Natural killer cell (primary cell): ENCODE measurements at regions not wholly inside any gene's neighbourhood (a gene's known extent, or its start where the extent isn't known, plus 50 kb on each side); places are given as distances from the start of the nearest gene placed in this dataset.

Experiments used
- ATAC-seq, 3 donors: fragments of 150-1000 bp in 2 of 3; fragments of 200-7000 bp in 1 of 3; cut with Tn5 transposase; 1 replicate in 1 of 3; 2 replicates in 2 of 3; pipeline ENCODE4 v1.10.0; 2021; ENCODE audit warnings: mild to moderate bottlenecking in 2 of 3, moderate library complexity in 2 of 3
- DNase-seq, 2 donors: peaks; one replicate each; pipeline versions ENCODE4 v3.0.0 to v3.0.0-alpha.2; 2013 to 2021; ENCODE audit warnings: mixed read lengths in 1 of 2
- H3K27ac ChIP-seq: one replicate; pipeline ENCODE4 v1.5.1; 2013; ENCODE audit warnings: mild to moderate bottlenecking, low read length
- H3K27me3 ChIP-seq: one replicate; pipeline ENCODE4 v1.6.1; 2013; ENCODE audit warnings: low read length; ENCODE audit not compliant: control insufficient read depth, insufficient read depth
- H3K36me3 ChIP-seq: one replicate; pipeline ENCODE4 v1.6.1; 2013; ENCODE audit warnings: low read length; ENCODE audit not compliant: control insufficient read depth, insufficient read depth
- H3K4me1 ChIP-seq: one replicate; pipeline ENCODE4 v1.6.1; 2013; ENCODE audit warnings: low read length; ENCODE audit not compliant: control insufficient read depth, insufficient read depth
- H3K4me3 ChIP-seq: one replicate; pipeline ENCODE4 v1.5.1; 2013; ENCODE audit warnings: low read length
- H3K9me3 ChIP-seq: one replicate; pipeline ENCODE4 v1.6.1; 2013; ENCODE audit warnings: low read length; ENCODE audit not compliant: control insufficient read depth, insufficient read depth
- H3K27ac Mint-ChIP-seq, 2 donors: one replicate each; pipeline ENCODE4 v1.8.0; 2022; ENCODE audit warnings: mild to moderate bottlenecking in 2 of 2, mixed read lengths in 2 of 2, moderate library complexity in 1 of 2
- H3K27me3 Mint-ChIP-seq, 2 donors: one replicate each; pipeline ENCODE4 v1.8.0; 2022; ENCODE audit warnings: low read depth in 2 of 2, mixed read lengths in 2 of 2
- H3K36me3 Mint-ChIP-seq: one replicate; pipeline ENCODE4 v1.8.0; 2022; ENCODE audit warnings: mixed read lengths
- H3K4me1 Mint-ChIP-seq, 2 donors: one replicate each; pipeline ENCODE4 v1.8.0; 2022; ENCODE audit warnings: mixed read lengths in 2 of 2
- H3K4me3 Mint-ChIP-seq: one replicate; pipeline ENCODE4 v1.8.0; 2022; ENCODE audit warnings: mild to moderate bottlenecking, moderate library complexity, mixed read lengths
- H3K9me3 Mint-ChIP-seq, 2 donors: one replicate each; pipeline ENCODE4 v1.8.0; 2022; ENCODE audit warnings: mixed read lengths in 2 of 2
- WGBS: methylation state at CpG from one replicate; pipeline ENCODE4 v1.1.7; 2013; ENCODE audit warnings: missing lambda C conversion rate; ENCODE audit not compliant: insufficient coverage; 5-methylcytosine and 5-hydroxymethylcytosine counted together
- intact Hi-C: fragments of 100-400 bp; cut with micrococcal nuclease; formaldehyde crosslinking; loops from one replicate; pipeline ENCODE4 v1.14.2; 2022
- TF ChIP-seq, protein P1 (sequence below): fragments of 200-600 bp; IDR thresholded peaks from one replicate; pipeline ENCODE4 v1.8.0; 2022; ENCODE audit warnings: antibody characterized with exemption

- Mint-ChIP-seq H3K9me3 (no peaks in the 10 kb centered on the region), H3K27me3 (no peaks in the 10 kb centered on the region), H3K36me3 (no peaks in the 10 kb centered on the region), H3K4me1 (no peaks in the 10 kb centered on the region), H3K4me3 (no peak overlapping the region), H3K27ac (no peak overlapping the region)
- H3K9me3 ChIP-seq: no peaks in the 10 kb centered on the region
- H3K4me3 ChIP-seq: no peak overlapping the region
- H3K27me3 ChIP-seq: no peaks in the 10 kb centered on the region
- ATAC-seq: no peak
- no peak for DNase-seq
- H3K36me3 ChIP-seq: no peaks in the 10 kb centered on the region
- TF ChIP-seq, protein P1, sequence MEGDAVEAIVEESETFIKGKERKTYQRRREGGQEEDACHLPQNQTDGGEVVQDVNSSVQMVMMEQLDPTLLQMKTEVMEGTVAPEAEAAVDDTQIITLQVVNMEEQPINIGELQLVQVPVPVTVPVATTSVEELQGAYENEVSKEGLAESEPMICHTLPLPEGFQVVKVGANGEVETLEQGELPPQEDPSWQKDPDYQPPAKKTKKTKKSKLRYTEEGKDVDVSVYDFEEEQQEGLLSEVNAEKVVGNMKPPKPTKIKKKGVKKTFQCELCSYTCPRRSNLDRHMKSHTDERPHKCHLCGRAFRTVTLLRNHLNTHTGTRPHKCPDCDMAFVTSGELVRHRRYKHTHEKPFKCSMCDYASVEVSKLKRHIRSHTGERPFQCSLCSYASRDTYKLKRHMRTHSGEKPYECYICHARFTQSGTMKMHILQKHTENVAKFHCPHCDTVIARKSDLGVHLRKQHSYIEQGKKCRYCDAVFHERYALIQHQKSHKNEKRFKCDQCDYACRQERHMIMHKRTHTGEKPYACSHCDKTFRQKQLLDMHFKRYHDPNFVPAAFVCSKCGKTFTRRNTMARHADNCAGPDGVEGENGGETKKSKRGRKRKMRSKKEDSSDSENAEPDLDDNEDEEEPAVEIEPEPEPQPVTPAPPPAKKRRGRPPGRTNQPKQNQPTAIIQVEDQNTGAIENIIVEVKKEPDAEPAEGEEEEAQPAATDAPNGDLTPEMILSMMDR: no peak
- no peak overlapping the region for H3K27ac ChIP-seq
- 98% methylated on average over 4 of the region's 4 CpGs for WGBS
- intact Hi-C loops: no loop called here
- H3K4me1 ChIP-seq: no peaks in the 10 kb centered on the region
These were observed 455.3 kb downstream of the DIPK2A start for GRCh38 chr3:144426967-144427366.

DNA sequence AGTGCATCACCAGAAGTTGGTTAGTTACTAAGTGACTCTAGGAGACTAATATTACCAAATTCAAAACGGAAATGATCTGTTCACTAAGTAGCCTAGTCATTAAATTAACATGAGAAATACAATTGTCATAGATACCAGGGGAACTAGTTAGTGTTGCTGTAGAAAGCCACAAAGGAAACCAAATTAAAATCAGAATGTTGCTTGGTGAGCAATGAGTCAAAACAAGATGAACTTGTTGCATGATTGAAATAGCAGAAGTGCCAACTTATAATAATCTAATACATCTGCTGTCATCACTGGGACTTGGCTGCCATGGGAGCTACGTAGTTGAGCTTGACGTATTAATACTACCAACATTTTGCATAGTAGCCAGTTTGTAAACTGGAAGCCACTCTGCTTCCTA lies 458.1 kb downstream of the DIPK2A start:
- H3K27me3 Mint-ChIP-seq: no peaks in the 10 kb centered on the region
- no peak overlapping the region for H3K27ac Mint-ChIP-seq
- no peak overlapping the region for H3K4me3 ChIP-seq
- H3K4me3 Mint-ChIP-seq: no peak overlapping the region
- WGBS: 95% methylated on average over 2 of the region's 3 CpGs
- H3K4me1 Mint-ChIP-seq: no peaks in the 10 kb centered on the region
- no peaks in the 10 kb centered on the region for H3K9me3 ChIP-seq
- intact Hi-C loops: no loop called here
- ATAC-seq (no peak), DNase-seq (no peak)
- TF ChIP-seq, protein P1: no peak
- no peak overlapping the region for H3K27ac ChIP-seq
- no peaks in the 10 kb centered on the region for H3K27me3 ChIP-seq
- no peaks in the 10 kb centered on the region for H3K36me3 ChIP-seq
- H3K36me3 Mint-ChIP-seq: no peaks in the 10 kb centered on the region
- peaks cover 1 to 4% of the 10 kb centered on the region in 2 donors for H3K9me3 Mint-ChIP-seq
- H3K4me1 ChIP-seq: no peaks in the 10 kb centered on the region

DNA sequence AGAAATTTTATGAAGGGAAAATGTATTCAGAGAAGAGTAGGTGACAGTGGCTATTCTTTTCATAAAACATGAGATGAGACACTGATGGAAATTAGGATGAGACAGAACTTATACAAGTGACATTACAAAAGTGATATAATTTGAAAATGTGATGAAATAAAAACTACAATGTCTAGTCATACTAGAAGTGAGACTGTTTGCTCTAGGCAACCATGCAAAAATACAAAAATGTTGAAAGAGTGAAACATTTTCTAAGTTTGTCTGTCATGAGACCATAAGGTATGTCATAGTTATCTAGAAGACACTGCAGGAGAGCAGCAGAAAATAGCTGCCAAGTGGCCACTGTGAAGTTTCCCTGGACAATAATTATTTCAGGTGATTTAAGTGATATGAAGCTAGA lies 459.5 kb downstream of the DIPK2A start:
- H3K9me3 ChIP-seq: no peaks in the 10 kb centered on the region
- H3K4me3 ChIP-seq: no peak overlapping the region
- Mint-ChIP-seq H3K9me3 (peaks cover 3 to 4% of the 10 kb centered on the region in 2 donors), H3K4me1 (no peaks in the 10 kb centered on the region), H3K36me3 (no peaks in the 10 kb centered on the region), H3K27ac (no peak overlapping the region), H3K27me3 (no peaks in the 10 kb centered on the region), H3K4me3 (no peak overlapping the region)
- H3K4me1 ChIP-seq: no peaks in the 10 kb centered on the region
- DNase-seq: no peak
- H3K36me3 ChIP-seq: no peaks in the 10 kb centered on the region
- H3K27ac ChIP-seq: no peak overlapping the region
- TF ChIP-seq, protein P1: no peak
- no peaks in the 10 kb centered on the region for H3K27me3 ChIP-seq
- intact Hi-C loops: no loop called here
- ATAC-seq: no peak

- Mint-ChIP-seq H3K27ac (no peak overlapping the region), H3K9me3 (peaks cover 3 to 4% of the 10 kb centered on the region in 2 donors), H3K27me3 (no peaks in the 10 kb centered on the region), H3K4me3 (no peak overlapping the region), H3K4me1 (no peaks in the 10 kb centered on the region), H3K36me3 (no peaks in the 10 kb centered on the region)
- DNase-seq (no peak), ATAC-seq (no peak)
- H3K36me3 ChIP-seq: no peaks in the 10 kb centered on the region
- H3K9me3 ChIP-seq: no peaks in the 10 kb centered on the region
- intact Hi-C loops: no loop called here
- H3K4me1 ChIP-seq: no peaks in the 10 kb centered on the region
- H3K4me3 ChIP-seq: no peak overlapping the region
- H3K27ac ChIP-seq: no peak overlapping the region
- TF ChIP-seq, protein P1: no peak
- H3K27me3 ChIP-seq: no peaks in the 10 kb centered on the region
- 57% methylated on average over 1 of the region's 1 CpG for WGBS
These were observed 461.4 kb downstream of the DIPK2A start for GRCh38 chr3:144433006-144433405.
